Ramos (cell line): ENCODE measurements at regions not wholly inside any gene's neighbourhood (a gene's known extent, or its start where the extent isn't known, plus 50 kb on each side); places are given as distances from the start of the nearest gene placed in this dataset.

Source experiments
- in situ Hi-C: fragments of 300-500 bp; cut with MboI; formaldehyde crosslinking; loops from one replicate; pipeline ENCODE4 v1.14.3; 2022; ENCODE audit warnings: low sequenced_read_pairs; ENCODE audit not compliant: unreplicated experiment

DNA sequence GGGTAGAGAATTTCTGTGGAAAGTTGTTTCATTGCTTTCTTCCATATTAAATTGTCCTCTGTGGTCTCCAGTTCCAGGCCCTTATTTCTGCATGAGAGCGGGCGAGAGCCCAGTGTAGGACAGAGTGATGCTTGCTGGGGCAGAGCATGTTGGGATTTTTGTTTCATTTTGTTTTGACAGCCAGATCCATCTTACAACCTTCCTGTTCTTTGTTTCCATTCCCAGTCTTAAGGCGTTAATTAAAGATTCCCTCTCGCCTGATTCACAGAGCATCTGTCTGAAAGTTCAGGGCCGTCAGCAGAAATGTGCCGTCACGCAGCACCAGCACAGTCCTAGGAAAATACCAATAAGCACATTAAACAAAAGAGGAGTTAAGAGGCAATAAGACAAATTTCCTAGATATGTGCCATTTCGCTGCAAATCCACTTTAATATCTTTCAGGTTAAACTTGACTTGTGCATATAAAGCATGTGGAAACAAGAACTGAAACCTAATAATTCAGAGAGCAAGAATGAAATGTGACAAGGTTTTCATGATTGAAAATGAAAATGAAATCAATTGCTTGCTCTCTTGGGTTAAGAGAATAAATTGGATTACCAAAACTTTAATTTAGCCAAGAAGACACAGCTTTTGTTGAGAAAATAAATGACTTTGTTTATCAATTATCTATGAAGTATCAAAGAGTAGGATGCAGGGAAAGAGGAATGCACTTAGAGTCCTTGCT lies 210.7 kb upstream of the SLC10A2 start:
- in situ Hi-C loops, result no loop called here

DNA sequence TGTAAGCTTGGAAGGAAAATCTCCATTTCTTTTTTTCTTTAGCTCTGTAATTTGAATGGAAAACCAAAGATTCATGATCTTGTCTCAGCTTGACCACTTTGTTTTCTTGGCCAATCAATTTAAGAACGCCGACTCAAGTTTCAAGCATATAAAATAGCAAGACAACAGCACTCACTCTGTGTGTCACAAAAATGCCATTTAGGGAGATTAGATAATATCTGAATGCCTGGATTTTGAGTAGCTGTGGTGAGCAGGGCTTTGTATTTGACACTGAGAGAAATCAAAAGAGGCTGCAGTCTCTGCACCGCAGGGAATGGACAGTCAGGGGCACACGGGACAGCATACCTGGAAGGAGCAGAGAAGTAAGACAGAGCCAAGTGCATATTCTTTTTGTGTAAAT lies 209.5 kb upstream of the SLC10A2 start:
- in situ Hi-C loops, result no loop called here

DNA sequence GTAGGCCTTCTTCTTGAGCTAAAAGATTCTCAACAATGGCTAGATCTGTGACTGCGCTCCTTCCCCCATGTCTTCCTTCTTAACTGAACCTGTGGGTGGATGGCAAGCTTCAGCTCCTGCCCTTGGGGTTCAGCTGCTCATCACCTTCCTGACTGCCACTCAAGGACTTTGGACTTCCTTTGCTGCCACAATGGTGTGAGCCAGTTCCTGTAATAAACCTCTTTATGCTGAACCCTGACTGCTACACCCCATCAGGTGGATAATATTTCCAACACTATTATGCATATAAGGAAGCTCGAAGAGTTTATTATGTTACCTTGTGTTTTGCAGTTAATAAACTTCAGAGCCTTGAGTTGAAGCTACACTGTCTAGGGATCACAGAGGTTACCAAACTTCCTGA lies 208.9 kb upstream of the SLC10A2 start:
- in situ Hi-C loops, result no loop called here

- in situ Hi-C loops, result no loop called here
Measured at GRCh38 chr13:103273825-103274224, 207.6 kb upstream of the SLC10A2 start.

- in situ Hi-C loops, result no loop called here
Measured at GRCh38 chr13:103272770-103273169, 206.6 kb upstream of the SLC10A2 start.

DNA sequence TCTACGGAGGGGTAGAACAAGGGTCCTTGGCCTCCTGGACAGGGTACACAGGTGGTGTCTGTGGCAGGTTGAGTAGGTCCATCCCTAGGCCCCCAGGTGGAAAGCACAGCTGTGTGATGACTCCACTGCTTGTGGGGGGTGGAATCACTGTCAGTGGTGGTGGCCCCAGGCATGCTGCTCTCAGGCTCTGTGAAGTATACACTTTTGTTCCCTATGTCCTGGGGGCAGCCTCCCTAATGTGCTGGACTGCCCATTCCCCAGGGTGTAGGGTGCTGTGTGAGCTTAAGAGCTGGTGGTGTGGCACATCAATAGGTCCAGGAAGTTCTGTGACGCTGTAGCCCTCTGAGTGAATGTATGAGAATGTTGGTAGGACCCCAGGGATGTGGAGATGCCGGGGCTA lies 197.2 kb upstream of the SLC10A2 start:
- in situ Hi-C loops, result no loop called here

- in situ Hi-C loops, result no loop called here
Measured at GRCh38 chr13:103255587-103256301, 189.5 kb upstream of the SLC10A2 start.

DNA sequence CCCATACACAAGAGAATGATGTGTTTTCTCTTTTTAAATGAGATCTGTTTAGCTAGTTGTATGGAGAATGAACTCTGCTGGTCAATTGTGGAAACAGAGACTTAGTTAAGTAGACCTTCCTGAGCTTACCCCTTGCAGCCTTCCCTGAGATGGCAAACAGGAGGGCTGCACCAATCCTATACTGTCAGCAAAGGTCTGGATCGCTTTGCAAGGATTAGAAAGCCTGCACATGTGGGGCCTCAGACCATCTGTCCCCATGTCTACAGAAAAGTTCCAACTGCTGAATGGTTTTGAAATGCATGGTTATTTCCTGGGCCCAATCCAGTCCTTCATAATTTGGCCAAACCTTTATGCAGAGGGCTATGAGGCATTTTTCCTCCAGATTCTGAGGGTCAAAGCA lies 183.9 kb upstream of the SLC10A2 start:
- in situ Hi-C loops, result no loop called here

- in situ Hi-C loops, result no loop called here
Measured at GRCh38 chr13:103246581-103247200, 180.5 kb upstream of the SLC10A2 start.

GRCh38 chr13:103243495-103243894 lies 177.3 kb upstream of the SLC10A2 start:
- in situ Hi-C loops, result no loop called here

GRCh38 chr13:103238441-103238840 lies 172.2 kb upstream of the SLC10A2 start:
- in situ Hi-C loops, result no loop called here

DNA sequence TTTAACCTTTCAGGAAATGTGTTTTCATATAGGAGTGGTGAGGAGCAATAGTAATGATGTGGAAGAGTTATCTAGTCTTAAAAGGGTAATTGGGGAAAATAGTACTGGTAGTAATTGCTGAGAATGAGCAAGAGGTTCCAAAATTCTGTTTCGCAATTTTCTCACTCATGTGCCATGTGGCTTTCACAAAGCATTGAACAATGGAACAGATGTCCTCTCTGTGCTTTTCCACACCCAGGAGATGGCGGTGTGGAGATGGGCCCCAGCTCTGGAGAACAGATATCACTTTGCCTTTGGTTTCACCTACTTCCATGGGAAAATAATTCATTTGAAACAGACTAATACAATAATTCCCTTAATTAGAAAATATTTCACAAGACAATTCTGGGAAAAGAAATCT lies 170.0 kb upstream of the SLC10A2 start:
- in situ Hi-C loops, result no loop called here

DNA sequence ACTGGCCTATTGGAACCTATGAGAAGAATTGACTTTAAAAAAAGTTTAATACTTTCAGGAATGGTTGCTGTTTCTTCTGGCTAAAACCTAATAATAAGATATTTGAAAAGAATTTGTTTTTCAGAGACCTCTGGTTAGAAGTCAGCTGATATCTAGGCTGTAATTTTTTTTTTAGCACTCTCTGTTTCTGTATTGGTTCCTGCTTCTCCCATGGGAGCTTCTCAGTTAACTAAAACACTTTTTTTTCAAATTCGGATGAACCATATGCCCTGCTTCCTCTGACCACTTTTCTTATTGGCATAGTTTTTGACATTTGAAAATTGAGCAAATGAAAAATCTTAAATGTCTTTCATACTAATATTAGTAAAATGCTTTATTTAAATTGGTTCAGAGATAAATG lies 163.5 kb upstream of the SLC10A2 start:
- in situ Hi-C loops, result no loop called here

- in situ Hi-C loops, result no loop called here
Measured at GRCh38 chr13:103224804-103225203, 158.6 kb upstream of the SLC10A2 start.

DNA sequence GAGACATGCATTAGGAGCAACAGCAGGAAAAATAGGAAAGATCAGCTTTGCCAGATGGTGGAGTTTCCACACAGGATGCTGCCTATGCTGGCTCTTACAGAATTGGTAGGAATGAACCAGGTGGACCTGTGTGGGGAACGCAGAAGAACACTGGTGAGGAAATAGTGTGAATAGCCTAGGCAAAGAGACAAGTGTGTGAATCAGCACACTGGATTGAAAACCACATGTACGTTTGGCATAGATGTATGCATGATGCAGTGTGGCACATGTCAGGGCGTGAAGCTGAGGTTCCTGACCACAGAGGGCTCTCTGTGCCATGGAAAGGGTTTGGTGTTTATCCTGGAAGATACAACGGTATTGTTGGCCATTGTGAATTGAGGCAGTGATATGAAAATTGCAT lies 156.5 kb upstream of the SLC10A2 start:
- in situ Hi-C loops, result no loop called here

DNA sequence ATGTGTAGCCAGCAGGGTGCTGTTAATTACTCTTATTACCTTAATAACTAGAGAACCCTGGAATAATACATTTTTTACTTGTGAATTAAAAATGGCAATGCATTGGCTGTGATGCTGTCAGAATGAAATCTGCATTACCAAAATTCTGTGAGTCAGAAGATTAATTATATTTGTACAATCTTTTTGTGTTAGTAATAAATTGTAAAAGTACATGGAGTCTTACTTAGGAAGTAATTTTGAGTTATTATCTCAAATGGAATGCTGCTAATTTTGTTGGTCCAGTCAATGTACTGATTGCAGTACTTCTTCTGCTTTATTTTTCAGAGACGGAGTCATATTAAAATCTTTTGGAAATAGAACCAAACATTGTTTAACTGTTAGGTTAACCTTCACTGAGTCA lies 152.0 kb upstream of the SLC10A2 start:
- in situ Hi-C loops, result no loop called here

DNA sequence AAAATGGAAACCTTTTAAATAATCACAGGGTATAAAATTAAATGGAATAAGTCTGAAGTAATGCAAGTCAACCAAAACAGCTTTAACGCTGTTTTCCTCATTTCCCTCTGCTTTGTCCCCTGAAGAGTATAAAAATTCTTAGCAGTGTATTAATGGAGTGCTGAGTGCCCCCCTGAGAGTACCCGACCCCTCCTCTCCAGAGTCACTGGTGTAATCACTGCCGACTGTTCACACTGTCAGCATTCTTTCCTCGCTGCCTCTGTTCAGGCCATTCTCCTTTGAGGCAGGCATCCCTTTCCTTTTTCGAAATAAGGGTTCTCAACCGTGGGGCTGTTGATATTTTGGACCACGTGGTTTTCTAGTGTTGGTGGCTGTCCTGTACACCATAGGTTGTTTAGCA lies 146.9 kb upstream of the SLC10A2 start:
- in situ Hi-C loops, result no loop called here

- in situ Hi-C loops, result no loop called here
Measured at GRCh38 chr13:103210348-103210747, 144.1 kb upstream of the SLC10A2 start.

GRCh38 chr13:103203735-103204330 lies 137.6 kb upstream of the SLC10A2 start:
- in situ Hi-C loops, result no loop called here

GRCh38 chr13:103200118-103200885 lies 134.1 kb upstream of the SLC10A2 start:
- in situ Hi-C loops, result no loop called here
